Anterior cingulate cortex (tissue), 58 donors: ENCODE measurements at regions not wholly inside any gene's neighbourhood (a gene's known extent, or its start where the extent isn't known, plus 50 kb on each side); places are given as distances from the start of the nearest gene placed in this dataset.

ENCODE experiments used
- DNase-seq, 58 donors: peaks; one replicate each; lab custom pipeline; 2025; lab: John Stamatoyannopoulos, UW

GRCh38 chr13:83950293-83950692 is 68.0 kb upstream of the SLITRK1 start:
- no peak for DNase-seq

- peak in 10 of 58 donors; percentile 0 to 53 (median 13) for DNase-seq
Observed at GRCh38 chr13:83943530-83944279, 61.4 kb upstream of the SLITRK1 start.

DNA sequence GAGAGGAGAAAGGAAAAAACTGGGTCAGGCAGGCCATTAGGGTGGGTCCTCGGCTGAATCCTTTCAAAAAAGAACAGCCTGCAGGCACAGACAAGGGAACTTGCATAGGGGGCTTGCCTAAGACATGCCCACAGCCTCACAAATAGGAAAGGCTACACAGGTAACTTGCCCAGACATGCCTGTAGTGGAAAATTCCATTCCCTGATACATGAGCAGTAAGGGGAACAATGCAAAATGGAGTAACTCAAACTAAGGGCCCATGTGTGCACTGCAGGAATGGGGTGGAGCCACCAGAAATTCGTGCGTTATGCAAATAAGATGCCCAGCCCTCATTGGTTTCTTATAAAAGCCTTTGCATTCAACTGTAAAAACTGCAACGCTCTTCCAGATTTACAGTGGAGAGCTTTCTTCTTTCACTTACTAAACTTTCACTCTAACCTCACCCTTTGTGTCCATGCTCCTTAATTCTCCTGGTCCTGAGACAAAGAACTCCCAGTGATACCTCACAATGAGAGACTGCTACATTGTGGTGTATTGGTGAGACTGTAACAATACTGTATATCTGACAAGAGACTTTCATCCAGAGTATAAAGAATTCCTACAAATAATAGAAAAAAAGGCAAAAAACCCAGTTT is 59.5 kb upstream of the SLITRK1 start:
- DNase-seq = no peak

- no peak for DNase-seq
Observed at GRCh38 chr13:83940742-83941141, 58.5 kb upstream of the SLITRK1 start.

DNA sequence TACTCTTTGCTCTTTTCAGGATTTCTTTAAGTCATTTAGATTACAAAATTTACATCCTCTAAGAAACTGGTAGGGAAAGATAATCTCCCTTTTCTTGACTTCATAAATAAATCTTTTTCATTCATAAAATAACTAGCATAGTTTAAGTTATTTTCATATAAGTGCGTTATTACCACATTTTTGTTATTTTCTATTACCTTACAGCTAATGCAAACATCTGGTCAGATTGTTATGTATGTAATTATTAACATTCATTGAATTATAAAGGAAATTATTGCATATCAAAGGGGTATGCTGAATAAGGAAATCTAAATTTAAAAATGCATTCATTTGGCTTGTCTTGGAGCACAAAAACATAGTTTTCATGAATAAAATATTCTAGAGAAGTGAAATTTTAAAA is 55.3 kb upstream of the SLITRK1 start:
- DNase-seq = no peak

DNA sequence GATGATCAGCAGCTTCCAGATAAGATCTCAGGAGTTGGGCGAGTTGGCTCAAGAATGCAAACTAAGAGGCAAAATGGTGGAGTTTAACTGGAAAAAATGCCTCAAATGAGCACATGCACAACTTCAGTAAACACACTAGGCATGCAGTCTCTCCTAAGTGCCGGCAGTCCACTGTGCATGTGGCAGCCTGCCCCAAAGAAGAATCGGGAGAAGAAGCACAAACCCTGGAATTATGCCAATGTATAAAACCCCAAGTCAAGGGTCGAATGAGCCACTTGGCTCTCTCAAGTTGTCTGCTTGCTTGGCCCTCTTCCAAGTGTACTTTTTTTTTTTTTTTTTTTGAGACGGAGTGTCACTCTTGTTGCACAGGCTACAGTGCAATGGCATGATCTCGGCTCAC is 53.3 kb upstream of the SLITRK1 start:
- no peak for DNase-seq
